Caco-2 (cell line): ENCODE measurements at regions not wholly inside any gene's neighbourhood (a gene's known extent, or its start where the extent isn't known, plus 50 kb on each side); places are given as distances from the start of the nearest gene placed in this dataset.

Experiments used
- BruUV-seq: library from RNA; stranded (reverse); fragments of 400-500 nt; replicated peaks from 2 replicates; lab custom pipeline; 2021; lab: Mats Ljungman, UMichigan
- CTCF ChIA-PET: fragments of 300-600 bp; sonication (Branson Sonifier 250); formaldehyde crosslinking; loops from one replicate; lab custom pipeline; 2022; ENCODE audit warnings: antibody characterized with exemption; lab: Charles Lee
- POLR2A ChIA-PET: fragments of 300-600 bp; sonication (Branson Sonifier 250); formaldehyde crosslinking; loops from one replicate; lab custom pipeline; 2022; ENCODE audit warnings: antibody characterized with exemption; lab: Charles Lee
- DNase-seq, 2 experiments: peaks; one replicate each; pipeline versions ENCODE4 v3.0.0 to v3.0.0-alpha.2; 2020 to 2022
- H3K27me3 ChIP-seq: replicated peaks from 2 replicates; pipeline ENCODE4 v1.6.0; 2011; ENCODE audit warnings: low read length; ENCODE audit not compliant: control insufficient read depth, insufficient read depth
- H3K36me3 ChIP-seq: 2 replicates; pipeline ENCODE4 v1.5.1; 2011; ENCODE audit warnings: low read length; ENCODE audit not compliant: control insufficient read depth, insufficient read depth
- H3K4me1 ChIP-seq: fragments of 250-450 bp; sonication (Bioruptor Pico); 2 replicates; pipeline ENCODE4 v1.5.1; 2020; ENCODE audit warnings: mild to moderate bottlenecking
- H3K4me3 ChIP-seq: 2 replicates; pipeline ENCODE4 v1.5.1; 2011; ENCODE audit warnings: low read depth, mild to moderate bottlenecking, control low read depth, low read length
- H3K9me3 ChIP-seq: fragments of 250-450 bp; sonication (Bioruptor Pico); 2 replicates; pipeline ENCODE4 v1.5.1; 2020; ENCODE audit warnings: mild to moderate bottlenecking, moderate library complexity
- H3K27ac Mint-ChIP-seq: one replicate; pipeline ENCODE4 v1.8.0; 2022; ENCODE audit warnings: mixed read lengths; ENCODE audit not compliant: unreplicated experiment
- H3K27me3 Mint-ChIP-seq: one replicate; pipeline ENCODE4 v1.8.0; 2022; ENCODE audit warnings: mixed read lengths; ENCODE audit not compliant: insufficient read depth, unreplicated experiment
- H3K36me3 Mint-ChIP-seq: one replicate; pipeline ENCODE4 v1.8.0; 2022; ENCODE audit warnings: mild to moderate bottlenecking, mixed read lengths; ENCODE audit not compliant: insufficient read depth, unreplicated experiment
- H3K4me1 Mint-ChIP-seq: one replicate; pipeline ENCODE4 v1.8.0; 2022; ENCODE audit warnings: low read depth, mixed read lengths; ENCODE audit not compliant: unreplicated experiment
- H3K4me3 Mint-ChIP-seq: one replicate; pipeline ENCODE4 v1.8.0; 2022; ENCODE audit warnings: mild to moderate bottlenecking, moderate library complexity, mixed read lengths; ENCODE audit not compliant: unreplicated experiment
- H3K9me3 Mint-ChIP-seq: one replicate; pipeline ENCODE4 v1.8.0; 2022; ENCODE audit warnings: mixed read lengths; ENCODE audit not compliant: unreplicated experiment
- intact Hi-C: fragments of 100-400 bp; cut with micrococcal nuclease; formaldehyde crosslinking; loops from one replicate; pipeline ENCODE4 v1.10.0; 2022; ENCODE audit not compliant: unreplicated experiment
- TF ChIP-seq, protein P1 (sequence below), 2 experiments: fragments of 200-600 bp in 1 of 2; IDR thresholded peaks; 1 replicate in 1 of 2; 2 replicates in 1 of 2; pipeline versions ENCODE4 v1.5.1 to v1.8.0; 2011 to 2022; ENCODE audit warnings: antibody characterized with exemption in 1 of 2, control low read depth in 1 of 2, inconsistent platforms in 1 of 2, low read depth in 1 of 2, low read length in 1 of 2, mild to moderate bottlenecking in 1 of 2, moderate library complexity in 1 of 2; ENCODE audit not compliant: insufficient read depth in 1 of 2, severe bottlenecking in 1 of 2, unreplicated experiment in 1 of 2

DNA sequence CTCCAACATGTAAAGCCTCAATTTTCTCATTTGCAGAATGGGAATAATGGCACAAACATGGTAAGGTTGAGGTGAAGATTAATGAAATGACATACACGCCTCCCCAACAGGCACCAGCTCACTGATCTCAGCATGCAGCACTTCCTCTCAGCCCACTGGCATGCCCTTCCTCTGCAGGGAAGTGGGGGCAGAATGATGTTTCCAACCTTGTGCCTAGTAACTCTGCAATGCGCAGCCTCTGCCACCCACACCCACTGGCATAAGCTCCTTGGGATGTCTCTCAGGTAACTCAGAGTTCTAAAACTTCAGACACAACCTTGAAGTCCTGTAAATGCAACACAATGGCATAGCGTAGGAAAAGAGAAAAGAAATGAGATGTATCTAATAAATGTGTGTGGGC, 540.7 kb downstream of the HTR7 start:
- no peak for DNase-seq
- Mint-ChIP-seq H3K27me3 (no peaks in the 10 kb centered on the region), H3K27ac (no peak overlapping the region), H3K36me3 (no peaks in the 10 kb centered on the region), H3K4me3 (no peak overlapping the region), H3K4me1 (no peaks in the 10 kb centered on the region), H3K9me3 (no peaks in the 10 kb centered on the region)
- Histone ChIP-seq H3K4me1 (no peaks in the 10 kb centered on the region), H3K36me3 (no peaks in the 10 kb centered on the region), H3K4me3 (no peak overlapping the region), H3K9me3 (no peaks in the 10 kb centered on the region), H3K27me3 (no peaks in the 10 kb centered on the region)
- TF ChIP-seq, protein P1, sequence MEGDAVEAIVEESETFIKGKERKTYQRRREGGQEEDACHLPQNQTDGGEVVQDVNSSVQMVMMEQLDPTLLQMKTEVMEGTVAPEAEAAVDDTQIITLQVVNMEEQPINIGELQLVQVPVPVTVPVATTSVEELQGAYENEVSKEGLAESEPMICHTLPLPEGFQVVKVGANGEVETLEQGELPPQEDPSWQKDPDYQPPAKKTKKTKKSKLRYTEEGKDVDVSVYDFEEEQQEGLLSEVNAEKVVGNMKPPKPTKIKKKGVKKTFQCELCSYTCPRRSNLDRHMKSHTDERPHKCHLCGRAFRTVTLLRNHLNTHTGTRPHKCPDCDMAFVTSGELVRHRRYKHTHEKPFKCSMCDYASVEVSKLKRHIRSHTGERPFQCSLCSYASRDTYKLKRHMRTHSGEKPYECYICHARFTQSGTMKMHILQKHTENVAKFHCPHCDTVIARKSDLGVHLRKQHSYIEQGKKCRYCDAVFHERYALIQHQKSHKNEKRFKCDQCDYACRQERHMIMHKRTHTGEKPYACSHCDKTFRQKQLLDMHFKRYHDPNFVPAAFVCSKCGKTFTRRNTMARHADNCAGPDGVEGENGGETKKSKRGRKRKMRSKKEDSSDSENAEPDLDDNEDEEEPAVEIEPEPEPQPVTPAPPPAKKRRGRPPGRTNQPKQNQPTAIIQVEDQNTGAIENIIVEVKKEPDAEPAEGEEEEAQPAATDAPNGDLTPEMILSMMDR (IDR thresholded peaks at IDR 0.05; ENCODE audit: insufficient read depth in 1 of 2, low read depth in 1 of 2, low read length in 1 of 2, severe bottlenecking in 1 of 2, unreplicated experiment in 1 of 2): no peak
- CTCF ChIA-PET: no interaction called here
- POLR2A ChIA-PET: no interaction called here
- intact Hi-C loops: no loop called here
- BruUV-seq: no TSS peak

DNA sequence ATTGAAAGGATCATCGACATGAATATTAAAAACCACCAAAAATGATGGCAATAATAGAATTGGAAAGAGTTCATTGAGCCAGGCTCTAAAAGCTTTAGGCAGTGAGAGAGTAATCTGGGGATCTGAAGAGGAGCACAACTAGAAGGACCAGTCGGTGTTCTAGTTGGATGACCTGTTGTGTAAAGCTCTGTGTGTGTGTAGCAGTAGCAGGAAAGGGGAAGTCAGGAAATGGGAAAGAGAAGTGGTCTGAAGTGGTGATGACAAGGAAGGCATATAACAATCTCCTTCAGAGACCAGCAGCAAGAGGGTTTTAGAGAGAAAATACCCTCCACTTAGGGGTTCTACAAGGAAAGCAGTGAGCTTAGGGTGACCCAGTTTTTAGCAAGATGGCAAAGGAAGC, 539.2 kb downstream of the HTR7 start:
- Mint-ChIP-seq H3K4me1 (no peaks in the 10 kb centered on the region), H3K36me3 (no peaks in the 10 kb centered on the region), H3K9me3 (no peaks in the 10 kb centered on the region), H3K27ac (no peak overlapping the region), H3K27me3 (peaks cover 6% of the 10 kb centered on the region), H3K4me3 (no peak overlapping the region)
- no peak for DNase-seq
- H3K4me1 ChIP-seq: no peaks in the 10 kb centered on the region
- ChIA-PET CTCF (no interaction called here), POLR2A (no interaction called here)
- TF ChIP-seq, protein P1 (IDR thresholded peaks at IDR 0.05; ENCODE audit: insufficient read depth in 1 of 2, low read depth in 1 of 2, low read length in 1 of 2, severe bottlenecking in 1 of 2, unreplicated experiment in 1 of 2): no peak
- H3K36me3 ChIP-seq: no peaks in the 10 kb centered on the region
- no peaks in the 10 kb centered on the region for H3K9me3 ChIP-seq
- no TSS peak for BruUV-seq
- H3K27me3 ChIP-seq: no peaks in the 10 kb centered on the region
- H3K4me3 ChIP-seq: no peak overlapping the region
- intact Hi-C loops: no loop called here

DNA sequence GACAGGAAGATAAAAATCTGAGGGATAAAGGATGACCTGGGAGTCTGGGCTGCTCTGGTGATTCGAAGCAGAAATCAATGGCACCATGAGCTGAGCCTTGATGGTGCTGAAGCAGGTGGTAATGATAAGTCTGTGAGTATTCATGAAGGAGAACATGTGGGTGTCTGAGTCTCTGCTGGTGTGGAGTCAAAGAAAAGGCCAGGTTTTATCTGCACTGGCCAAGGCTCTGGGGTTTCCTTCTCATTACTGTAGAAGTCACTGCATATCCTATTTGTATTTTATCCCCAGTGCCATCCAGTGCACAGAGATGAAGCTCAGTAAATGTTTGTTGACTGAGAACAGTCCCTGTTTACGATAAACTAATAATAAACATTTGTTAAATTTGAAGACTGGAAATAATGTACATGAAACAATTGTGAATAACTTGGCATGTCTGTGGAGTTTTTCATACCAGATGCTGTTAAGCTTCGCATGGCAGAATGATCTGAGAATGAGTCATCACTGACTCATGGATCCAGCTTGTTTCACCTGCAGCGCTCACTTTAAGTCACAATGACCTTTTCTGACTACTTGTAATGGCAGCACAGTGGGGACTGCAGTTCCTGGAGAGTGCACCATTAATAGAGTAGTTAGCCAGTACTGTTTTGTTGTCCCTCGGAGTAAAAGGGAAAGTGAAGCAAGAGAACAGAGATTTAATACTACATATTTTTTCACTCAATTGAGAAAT, 538.5 kb downstream of the HTR7 start:
- Mint-ChIP-seq H3K36me3 (no peaks in the 10 kb centered on the region), H3K9me3 (no peaks in the 10 kb centered on the region), H3K27me3 (peaks cover 8% of the 10 kb centered on the region), H3K4me1 (no peaks in the 10 kb centered on the region), H3K4me3 (no peak overlapping the region), H3K27ac (no peak overlapping the region)
- BruUV-seq: no TSS peak
- DNase-seq: peak; percentile 4 to 36
- no peaks in the 10 kb centered on the region for H3K9me3 ChIP-seq
- no peak overlapping the region for H3K4me3 ChIP-seq
- ChIA-PET CTCF (no interaction called here), POLR2A (no interaction called here)
- H3K27me3 ChIP-seq: no peaks in the 10 kb centered on the region
- TF ChIP-seq, protein P1 (IDR thresholded peaks at IDR 0.05; ENCODE audit: insufficient read depth in 1 of 2, low read depth in 1 of 2, low read length in 1 of 2, severe bottlenecking in 1 of 2, unreplicated experiment in 1 of 2): no peak
- intact Hi-C loops: no loop called here
- H3K4me1 ChIP-seq: no peaks in the 10 kb centered on the region
- no peaks in the 10 kb centered on the region for H3K36me3 ChIP-seq
